SK-N-SH treated with all-trans-retinoic acid at 6 μM for 48 hours (cell line): ENCODE measurements at regions not wholly inside any gene's neighbourhood (a gene's known extent, or its start where the extent isn't known, plus 50 kb on each side); places are given as distances from the start of the nearest gene placed in this dataset.

ENCODE experiments used
- BACH2 ChIP-seq: fragments of 250-450 bp; sonication (Bioruptor Pico); IDR thresholded peaks from 2 replicates; pipeline ENCODE4 v1.9.0; 2021; ENCODE audit warnings: mild to moderate bottlenecking, borderline replicate concordance
- CREB5 ChIP-seq: fragments of 250-450 bp; sonication (Bioruptor Pico); IDR thresholded peaks from 2 replicates; pipeline ENCODE4 v1.5.1; 2020; ENCODE audit warnings: low read depth, mild to moderate bottlenecking, moderate library complexity
- CSDC2 ChIP-seq: fragments of 250-450 bp; sonication (Bioruptor Pico); IDR thresholded peaks from 2 replicates; pipeline ENCODE4 v1.5.0; 2020; ENCODE audit warnings: mild to moderate bottlenecking, moderate library complexity
- ESRRG ChIP-seq: fragments of 250-450 bp; sonication (Bioruptor Pico); IDR thresholded peaks from 2 replicates; pipeline ENCODE4 v1.6.1; 2021; ENCODE audit warnings: mild to moderate bottlenecking
- GLIS3 ChIP-seq: fragments of 250-450 bp; sonication (Bioruptor Pico); IDR thresholded peaks from 2 replicates; pipeline ENCODE4 v1.5.0; 2020; ENCODE audit warnings: mild to moderate bottlenecking, moderate library complexity
- ISL1 ChIP-seq: fragments of 250-450 bp; sonication (Bioruptor Pico); IDR thresholded peaks from 2 replicates; pipeline ENCODE4 v2.1.2; 2022; ENCODE audit warnings: mild to moderate bottlenecking, moderate library complexity
- OSR1 ChIP-seq: fragments of 250-450 bp; sonication (Bioruptor Pico); IDR thresholded peaks from 2 replicates; pipeline ENCODE4 v1.8.0; 2022; ENCODE audit warnings: moderate library complexity, mild to moderate bottlenecking, inconsistent platforms
- PATZ1 ChIP-seq: fragments of 250-450 bp; sonication (Bioruptor Pico); IDR thresholded peaks from 2 replicates; pipeline ENCODE4 v1.8.0; 2020; ENCODE audit warnings: mild to moderate bottlenecking, moderate library complexity, borderline replicate concordance
- POU6F1 ChIP-seq: fragments of 250-450 bp; sonication (Bioruptor Pico); IDR thresholded peaks from 2 replicates; pipeline ENCODE4 v1.8.0; 2021; ENCODE audit warnings: low read depth, mild to moderate bottlenecking, moderate library complexity, borderline replicate concordance
- PPARA ChIP-seq: fragments of 250-450 bp; sonication (Bioruptor Pico); IDR thresholded peaks from 2 replicates; pipeline ENCODE4 v1.5.0; 2020; ENCODE audit warnings: mild to moderate bottlenecking, borderline replicate concordance
- TOX ChIP-seq: fragments of 250-450 bp; sonication (Bioruptor Pico); IDR thresholded peaks from 2 replicates; pipeline ENCODE4 v1.8.0; 2021; ENCODE audit warnings: mild to moderate bottlenecking, moderate library complexity, borderline replicate concordance
- ZC3H10 ChIP-seq: fragments of 250-450 bp; sonication (Bioruptor Pico); IDR thresholded peaks from 2 replicates; pipeline ENCODE4 v1.5.1; 2021; ENCODE audit warnings: mild to moderate bottlenecking, moderate library complexity
- ZFP3 ChIP-seq: fragments of 250-450 bp; sonication (Bioruptor Pico); IDR thresholded peaks from 2 replicates; pipeline ENCODE4 v1.5.0; 2020; ENCODE audit warnings: mild to moderate bottlenecking, moderate library complexity

GRCh38 chr5:53424686-53425615 is 55.5 kb upstream of the FST start:
- 0 out of 2 replicates have a peak, but pooled peaks have one; percentile 35 for TF ChIP-seq PATZ1
- TF ChIP-seq POU6F1: no peak
- no peak for TF ChIP-seq CREB5
- no peak for TF ChIP-seq CSDC2
- TF ChIP-seq GLIS3 (CRISPR knock-in tag): no peak
- TF ChIP-seq BACH2: no peak
- TF ChIP-seq TOX (CRISPR knock-in tag): no peak
- no peak for TF ChIP-seq ZC3H10
- TF ChIP-seq ESRRG (CRISPR knock-in tag): no peak
- no peak; the same call in 1 of the 2 replicates for TF ChIP-seq ZFP3 (CRISPR knock-in tag)
- TF ChIP-seq ISL1: peak; percentile 58
- TF ChIP-seq PPARA (CRISPR knock-in tag): no peak
- TF ChIP-seq OSR1: no peak
